Adrenal gland (tissue), 5 donors: ENCODE measurements at regions not wholly inside any gene's neighbourhood (a gene's known extent, or its start where the extent isn't known, plus 50 kb on each side); places are given as distances from the start of the nearest gene placed in this dataset.

Source experiments
- CTCF ChIP-seq, 6 experiments: fragments of 450-650 bp in 4 of 6; fragments of 200-600 bp in 2 of 6; sonication (generic) in 1 of 6; IDR thresholded peaks; 1 replicate in 5 of 6; 2 replicates in 1 of 6; pipeline versions ENCODE4 v1.5.1 to v1.8.0; 2016 to 2021; ENCODE audit warnings: antibody characterized with exemption in 6 of 6, mild to moderate bottlenecking in 2 of 6, moderate library complexity in 1 of 6
- POLR2A ChIP-seq, 2 donors: fragments of 450-650 bp; IDR thresholded peaks; one replicate each; pipeline ENCODE4 v1.6.1; 2017; ENCODE audit warnings: antibody characterized with exemption in 2 of 2, mild to moderate bottlenecking in 2 of 2, moderate library complexity in 1 of 2
- donor health status: DM: no; HTN: no; CAD: no.

GRCh38 chr12:67202011-67202677 lies 67.0 kb upstream of the CAND1 start:
- TF ChIP-seq CTCF (IDR thresholded peaks at IDR 0.05) (no peak), POLR2A (IDR thresholded peaks at IDR 0.05) (no peak)
